ENCODE measurements at regions not wholly inside any gene's neighbourhood (a gene's known extent, or its start where the extent isn't known, plus 50 kb on each side); places are given as distances from the start of the nearest gene placed in this dataset.

DNA sequence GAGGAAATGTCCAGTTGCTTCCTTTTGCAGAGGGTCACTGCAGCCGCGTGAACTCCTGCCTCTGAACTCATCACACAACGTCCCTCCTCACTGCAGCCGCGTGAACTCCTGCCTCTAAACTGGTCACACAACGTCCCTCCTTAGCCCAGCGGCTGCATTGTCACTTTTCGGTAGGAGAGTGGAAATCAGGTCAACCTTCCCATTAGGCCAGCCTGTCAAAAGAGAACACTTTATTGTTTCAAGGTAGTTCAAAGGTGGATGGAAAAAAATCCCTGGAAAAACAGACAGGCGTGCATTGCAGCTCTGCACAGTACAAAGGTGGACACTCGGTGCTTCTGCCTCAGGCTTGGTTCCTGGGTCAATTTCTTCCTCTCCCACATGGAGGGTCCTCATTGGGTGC is 280.2 kb downstream of the FOXL1 start:
- no peak for TF ChIP-seq POLR2A (IDR thresholded peaks at IDR 0.05; ENCODE audit: low read length)
- TF ChIP-seq GATA1 (IDR thresholded peaks at IDR 0.05; ENCODE audit: low read depth, low read length): no peak

Data from erythroblast (primary cell).